Calu3 (cell line): ENCODE measurements at regions not wholly inside any gene's neighbourhood (a gene's known extent, or its start where the extent isn't known, plus 50 kb on each side); places are given as distances from the start of the nearest gene placed in this dataset.

Experiments used
- BruUV-seq: library from RNA; stranded (reverse); fragments of 400-500 nt; replicated peaks from 2 replicates; lab custom pipeline; 2021; lab: Mats Ljungman, UMichigan
- CTCF ChIA-PET: fragments of 300-600 bp; sonication (Branson Sonifier 250); formaldehyde crosslinking; loops from one replicate; lab custom pipeline; 2022; ENCODE audit warnings: antibody characterized with exemption; lab: Charles Lee
- DNase-seq: peaks from one replicate; pipeline ENCODE4 v3.0.0; 2022
- H3K27ac Mint-ChIP-seq: one replicate; pipeline ENCODE4 v1.8.0; 2022; ENCODE audit warnings: mixed read lengths; ENCODE audit not compliant: unreplicated experiment
- H3K27me3 Mint-ChIP-seq: one replicate; pipeline ENCODE4 v1.8.0; 2022; ENCODE audit warnings: mixed read lengths; ENCODE audit not compliant: unreplicated experiment
- H3K36me3 Mint-ChIP-seq: one replicate; pipeline ENCODE4 v1.8.0; 2022; ENCODE audit warnings: mild to moderate bottlenecking, moderate library complexity, mixed read lengths; ENCODE audit not compliant: insufficient read depth, unreplicated experiment
- H3K4me1 Mint-ChIP-seq: one replicate; pipeline ENCODE4 v1.8.0; 2022; ENCODE audit warnings: mild to moderate bottlenecking, low read depth, mixed read lengths; ENCODE audit not compliant: unreplicated experiment
- H3K4me3 Mint-ChIP-seq: one replicate; pipeline ENCODE4 v1.8.0; 2022; ENCODE audit warnings: mild to moderate bottlenecking, low read depth, moderate library complexity, mixed read lengths; ENCODE audit not compliant: unreplicated experiment
- H3K9me3 Mint-ChIP-seq: one replicate; pipeline ENCODE4 v1.8.0; 2022; ENCODE audit warnings: low read depth, mixed read lengths; ENCODE audit not compliant: unreplicated experiment
- CTCF ChIP-seq: fragments of 200-600 bp; IDR thresholded peaks from one replicate; pipeline ENCODE4 v1.8.0; 2022; ENCODE audit warnings: antibody characterized with exemption; ENCODE audit not compliant: unreplicated experiment
- intact Hi-C: fragments of 100-400 bp; cut with micrococcal nuclease; formaldehyde crosslinking; loops from one replicate; pipeline ENCODE4 v1.10.0; 2022; ENCODE audit not compliant: unreplicated experiment

GRCh38 chr5:148899993-148900392, 73.6 kb downstream of the ADRB2 start:
- no peaks in the 10 kb centered on the region for H3K4me1 Mint-ChIP-seq
- no peak overlapping the region for H3K4me3 Mint-ChIP-seq
- no TSS peak for BruUV-seq
- DNase-seq: no peak
- TF ChIP-seq CTCF: no peak
- CTCF ChIA-PET: interaction anchor here (1.1 kb wide), 1 partner anchor 215 kb away, joined by 3 read pairs; no protein-coding TSS in a partner anchor
- H3K27ac Mint-ChIP-seq: no peak overlapping the region
- H3K36me3 Mint-ChIP-seq: no peaks in the 10 kb centered on the region
- intact Hi-C loops: no loop called here
- H3K9me3 Mint-ChIP-seq: no peaks in the 10 kb centered on the region
- no peaks in the 10 kb centered on the region for H3K27me3 Mint-ChIP-seq

GRCh38 chr5:148902478-148902877, 76.1 kb downstream of the ADRB2 start:
- no peaks in the 10 kb centered on the region for H3K27me3 Mint-ChIP-seq
- no peaks in the 10 kb centered on the region for H3K9me3 Mint-ChIP-seq
- no peak overlapping the region for H3K27ac Mint-ChIP-seq
- no peaks in the 10 kb centered on the region for H3K36me3 Mint-ChIP-seq
- peaks cover 16% of the 10 kb centered on the region for H3K4me1 Mint-ChIP-seq
- no peak overlapping the region for H3K4me3 Mint-ChIP-seq
- CTCF ChIA-PET: no interaction called here
- no peak for TF ChIP-seq CTCF
- BruUV-seq: no TSS peak
- intact Hi-C loops: no loop called here
- no peak for DNase-seq

- Mint-ChIP-seq H3K4me3 (no peak overlapping the region), H3K9me3 (no peaks in the 10 kb centered on the region), H3K27ac (no peak overlapping the region), H3K4me1 (peaks cover 16% of the 10 kb centered on the region), H3K36me3 (no peaks in the 10 kb centered on the region), H3K27me3 (no peaks in the 10 kb centered on the region)
- BruUV-seq: no TSS peak
- CTCF ChIA-PET: interaction anchor here (0.8 kb wide), 1 partner anchor 9 kb away, joined by 3 read pairs; no protein-coding TSS in a partner anchor
- no peak for DNase-seq
- no peak for TF ChIP-seq CTCF
- intact Hi-C loops: no loop called here
Measured at GRCh38 chr5:148903587-148903986, 77.2 kb downstream of the ADRB2 start.

GRCh38 chr5:148904440-148904839, 78.0 kb downstream of the ADRB2 start:
- intact Hi-C loops: no loop called here
- BruUV-seq: no TSS peak
- H3K4me1 Mint-ChIP-seq: peaks cover 21% of the 10 kb centered on the region
- DNase-seq: no peak
- H3K27ac Mint-ChIP-seq: no peak overlapping the region
- TF ChIP-seq CTCF: no peak
- no peak overlapping the region for H3K4me3 Mint-ChIP-seq
- CTCF ChIA-PET: interaction anchor here (0.8 kb wide), 1 partner anchor 8 kb away, joined by 3 read pairs; no protein-coding TSS in a partner anchor
- no peaks in the 10 kb centered on the region for H3K9me3 Mint-ChIP-seq
- no peaks in the 10 kb centered on the region for H3K27me3 Mint-ChIP-seq
- no peaks in the 10 kb centered on the region for H3K36me3 Mint-ChIP-seq
